ENCODE measurements at regions not wholly inside any gene's neighbourhood (a gene's known extent, or its start where the extent isn't known, plus 50 kb on each side); places are given as distances from the start of the nearest gene placed in this dataset.

- DNase-seq, result no peak
- Mint-ChIP-seq H3K4me1 (peaks cover 0 to 4% of the 10 kb centered on the region in 2 donors), H3K4me3 (no peak overlapping the region), H3K36me3 (no peaks in the 10 kb centered on the region), H3K9me3 (no peaks in the 10 kb centered on the region), H3K27me3 (ENCODE audit: low read depth in 3 of 3) (peaks cover 2 to 10% (median 6%) of the 10 kb centered on the region in 3 donors), H3K27ac (no peak overlapping the region)
These were observed 105.1 kb downstream of the TRAPPC11 start for GRCh38 chr4:183763990-183764754.

GRCh38 chr4:183765251-183765911 is 106.3 kb downstream of the TRAPPC11 start:
- Mint-ChIP-seq H3K4me1 (peaks cover 0 to 4% of the 10 kb centered on the region in 2 donors), H3K27me3 (ENCODE audit: low read depth in 3 of 3) (peaks cover 2 to 14% (median 6%) of the 10 kb centered on the region in 3 donors), H3K36me3 (no peaks in the 10 kb centered on the region), H3K27ac (no peak overlapping the region), H3K4me3 (no peak overlapping the region), H3K9me3 (no peaks in the 10 kb centered on the region)
- DNase-seq, result no peak

DNA sequence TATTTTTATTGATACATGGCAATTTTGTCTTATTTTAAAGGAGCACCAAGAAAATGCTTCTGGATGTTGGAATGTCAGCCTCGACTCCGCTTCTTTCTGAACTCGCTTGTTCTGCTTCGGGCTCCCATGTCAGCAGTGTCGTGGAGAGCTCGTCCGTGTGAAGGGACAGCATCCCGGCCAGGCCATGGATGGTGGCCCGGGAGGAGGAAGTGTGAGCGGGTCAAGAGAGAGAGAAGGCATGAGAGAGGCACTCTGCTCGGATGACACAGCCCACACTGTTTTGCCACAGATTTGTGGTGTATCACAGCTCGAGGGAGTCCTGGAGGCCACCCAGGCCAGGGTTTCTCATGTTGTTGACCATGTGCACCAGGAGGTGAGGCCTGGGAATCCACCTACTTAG is 107.0 kb downstream of the TRAPPC11 start:
- peaks cover 0 to 4% of the 10 kb centered on the region in 2 donors for H3K4me1 Mint-ChIP-seq
- no peaks in the 10 kb centered on the region for H3K36me3 Mint-ChIP-seq
- no peak for DNase-seq
- no peaks in the 10 kb centered on the region for H3K9me3 Mint-ChIP-seq
- peaks cover 2 to 15% (median 6%) of the 10 kb centered on the region in 3 donors for H3K27me3 Mint-ChIP-seq (ENCODE audit: low read depth in 3 of 3)
- no peak overlapping the region for H3K4me3 Mint-ChIP-seq
- H3K27ac Mint-ChIP-seq, result no peak overlapping the region

GRCh38 chr4:183770906-183771305 is 111.8 kb downstream of the TRAPPC11 start:
- Mint-ChIP-seq H3K4me3 (no peak overlapping the region), H3K4me1 (no peaks in the 10 kb centered on the region), H3K27ac (no peak overlapping the region), H3K9me3 (no peaks in the 10 kb centered on the region), H3K27me3 (ENCODE audit: low read depth in 3 of 3) (peaks cover 0 to 14% (median 6%) of the 10 kb centered on the region in 3 donors), H3K36me3 (no peaks in the 10 kb centered on the region)
- no peak for DNase-seq

DNA sequence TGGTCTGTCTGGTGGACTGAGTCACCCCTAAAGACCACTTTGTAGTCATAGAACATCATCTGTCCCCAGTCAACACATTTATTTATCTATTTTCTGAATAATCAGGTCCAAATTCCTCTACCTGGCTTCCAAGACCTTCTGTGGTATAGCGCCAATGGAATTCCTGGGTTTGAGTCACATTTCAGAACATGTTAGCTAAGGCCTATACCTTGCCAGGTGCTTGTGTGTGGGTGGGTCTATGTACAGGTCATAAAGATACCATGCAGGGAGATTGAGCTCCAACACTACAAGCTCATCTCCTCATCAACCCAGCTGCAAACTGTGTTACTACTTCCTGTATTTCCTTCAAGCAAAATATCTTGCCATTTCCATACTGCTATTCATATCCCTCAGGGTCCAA is 113.3 kb downstream of the TRAPPC11 start:
- H3K27ac Mint-ChIP-seq, result no peak overlapping the region
- no peaks in the 10 kb centered on the region for H3K9me3 Mint-ChIP-seq
- H3K4me3 Mint-ChIP-seq, result no peak overlapping the region

DNA sequence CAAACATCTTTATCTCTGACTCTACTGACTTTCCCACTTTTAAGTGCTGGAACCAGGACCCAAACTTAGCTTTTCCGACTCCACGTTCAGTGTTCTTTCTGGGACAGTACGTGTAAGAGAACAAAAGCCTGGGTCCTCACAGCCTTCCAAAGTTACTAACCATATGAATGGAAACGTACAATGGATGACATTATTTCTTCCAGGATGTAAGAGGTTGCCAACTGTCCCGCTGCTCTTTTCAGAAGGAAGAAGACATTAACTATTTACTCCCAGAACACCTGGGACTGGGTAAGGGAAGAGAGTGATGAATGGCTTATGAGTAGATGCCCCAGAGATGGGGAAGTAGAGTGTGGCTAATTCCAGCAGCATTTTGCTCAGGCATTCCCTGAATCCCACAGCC is 114.7 kb downstream of the TRAPPC11 start:
- H3K9me3 Mint-ChIP-seq, result no peaks in the 10 kb centered on the region
- no peaks in the 10 kb centered on the region for H3K36me3 Mint-ChIP-seq
- peaks cover 0 to 10% (median 6%) of the 10 kb centered on the region in 3 donors for H3K27me3 Mint-ChIP-seq (ENCODE audit: low read depth in 3 of 3)
- H3K27ac Mint-ChIP-seq, result no peak overlapping the region
- DNase-seq, result no peak
- H3K4me3 Mint-ChIP-seq, result no peak overlapping the region
- no peaks in the 10 kb centered on the region for H3K4me1 Mint-ChIP-seq

More for the DNA sequence above, 113.3 kb downstream of the TRAPPC11 start:
- Mint-ChIP-seq H3K4me1 (no peaks in the 10 kb centered on the region), H3K36me3 (no peaks in the 10 kb centered on the region), H3K27me3 (ENCODE audit: low read depth in 3 of 3) (peaks cover 0 to 13% (median 6%) of the 10 kb centered on the region in 3 donors)
- no peak for DNase-seq

DNA sequence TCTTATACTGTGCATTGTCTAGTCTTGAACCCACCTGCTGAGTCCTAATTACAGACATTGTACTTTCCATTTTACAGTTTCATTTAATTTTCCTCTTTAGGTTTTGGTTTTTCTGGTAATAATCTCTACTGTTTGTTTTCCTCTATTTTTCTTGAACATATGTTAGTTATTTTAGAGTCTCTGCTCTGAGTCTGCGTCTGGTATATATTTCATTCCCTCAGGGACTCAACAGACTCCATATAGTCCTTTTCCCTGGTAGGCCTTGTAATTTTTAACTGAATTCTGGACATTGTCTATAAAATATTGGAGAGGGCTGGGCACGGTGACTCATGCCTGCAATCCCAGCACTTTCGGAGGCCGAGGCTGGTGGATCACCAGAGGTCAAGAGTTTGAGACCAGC is 121.8 kb upstream of the STOX2 start:
- no peaks in the 10 kb centered on the region for H3K36me3 Mint-ChIP-seq

GRCh38 chr4:183783991-183784553 is 121.0 kb upstream of the STOX2 start:
- H3K4me1 Mint-ChIP-seq, result no peaks in the 10 kb centered on the region
- H3K27ac Mint-ChIP-seq, result no peak overlapping the region
- H3K4me3 Mint-ChIP-seq, result no peak overlapping the region
- H3K27me3 Mint-ChIP-seq (ENCODE audit: low read depth in 3 of 3), result peaks cover 4 to 18% (median 9%) of the 10 kb centered on the region in 3 donors
- no peaks in the 10 kb centered on the region for H3K9me3 Mint-ChIP-seq
- no peaks in the 10 kb centered on the region for H3K36me3 Mint-ChIP-seq
- DNase-seq, result no peak

More for the DNA sequence above, 121.8 kb upstream of the STOX2 start:
- DNase-seq, result no peak
- Mint-ChIP-seq H3K4me1 (no peaks in the 10 kb centered on the region), H3K27ac (no peak overlapping the region), H3K9me3 (no peaks in the 10 kb centered on the region), H3K4me3 (no peak overlapping the region), H3K27me3 (ENCODE audit: low read depth in 3 of 3) (peaks cover 4 to 18% (median 9%) of the 10 kb centered on the region in 3 donors)

DNA sequence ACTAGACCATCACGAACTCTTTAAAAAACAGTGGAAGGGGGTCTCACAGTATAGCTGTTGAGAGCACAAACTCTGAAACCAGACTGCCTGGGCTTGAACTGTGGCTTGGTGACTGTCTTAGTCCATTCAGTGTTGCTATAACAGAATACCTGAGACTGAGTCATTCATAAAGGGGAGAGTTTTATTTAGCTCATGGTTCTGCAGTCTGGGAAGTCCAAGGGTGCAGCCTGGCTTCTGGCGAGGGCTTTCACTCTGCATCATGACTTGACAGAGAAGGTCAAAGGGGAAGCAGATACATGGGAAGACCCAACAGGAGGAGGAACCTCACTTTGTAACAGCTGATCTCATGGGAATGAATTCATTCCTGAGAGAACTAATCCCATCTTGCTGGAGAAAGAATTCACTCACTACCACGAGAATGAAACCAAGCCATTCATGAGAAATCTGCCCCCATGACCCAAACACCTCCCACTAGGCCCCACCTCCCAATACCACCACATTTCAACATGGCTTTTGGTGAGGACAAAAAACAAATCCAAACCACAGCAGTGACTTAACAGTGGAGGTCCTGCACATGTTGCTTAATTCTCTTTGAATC is 116.7 kb upstream of the STOX2 start:
- Mint-ChIP-seq H3K36me3 (no peaks in the 10 kb centered on the region), H3K4me1 (no peaks in the 10 kb centered on the region), H3K27me3 (ENCODE audit: low read depth in 3 of 3) (peaks cover 3 to 11% (median 4%) of the 10 kb centered on the region in 3 donors), H3K4me3 (no peak overlapping the region), H3K9me3 (peaks cover 0 to 7% (median 3%) of the 10 kb centered on the region in 6 donors), H3K27ac (no peak overlapping the region)
- no peak for DNase-seq

DNA sequence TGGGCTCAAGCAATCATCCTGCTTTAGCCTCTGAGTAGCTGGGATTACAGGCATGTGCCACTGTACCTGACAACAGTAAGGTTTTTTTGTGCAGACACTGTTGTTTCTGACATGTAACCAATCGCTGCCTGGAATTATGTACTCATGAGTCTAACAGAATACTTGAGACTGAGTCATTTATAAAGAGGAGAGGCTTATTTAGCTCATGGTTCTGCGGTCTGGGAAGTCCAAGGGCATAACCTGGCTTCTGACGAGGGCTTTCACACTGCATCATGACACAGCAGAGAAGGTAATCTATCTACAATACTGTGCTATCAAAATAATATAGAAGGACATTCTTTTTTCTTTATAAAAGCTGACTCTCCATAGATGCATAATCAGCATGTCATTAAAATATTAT is 115.5 kb upstream of the STOX2 start:
- Mint-ChIP-seq H3K9me3 (peaks cover 0 to 16% (median 4%) of the 10 kb centered on the region in 6 donors), H3K4me3 (no peak overlapping the region), H3K27me3 (ENCODE audit: low read depth in 3 of 3) (peaks cover 4 to 17% (median 4%) of the 10 kb centered on the region in 3 donors), H3K27ac (no peak overlapping the region), H3K4me1 (no peaks in the 10 kb centered on the region), H3K36me3 (no peaks in the 10 kb centered on the region)
- no peak for DNase-seq

- no peak for DNase-seq
- Mint-ChIP-seq H3K27me3 (ENCODE audit: low read depth in 3 of 3) (peaks cover 4 to 19% (median 9%) of the 10 kb centered on the region in 3 donors), H3K9me3 (peaks cover 0 to 16% (median 4%) of the 10 kb centered on the region in 6 donors), H3K36me3 (no peaks in the 10 kb centered on the region), H3K27ac (no peak overlapping the region), H3K4me3 (no peak overlapping the region), H3K4me1 (no peaks in the 10 kb centered on the region)
These were observed 114.4 kb upstream of the STOX2 start for GRCh38 chr4:183790661-183791060.

DNA sequence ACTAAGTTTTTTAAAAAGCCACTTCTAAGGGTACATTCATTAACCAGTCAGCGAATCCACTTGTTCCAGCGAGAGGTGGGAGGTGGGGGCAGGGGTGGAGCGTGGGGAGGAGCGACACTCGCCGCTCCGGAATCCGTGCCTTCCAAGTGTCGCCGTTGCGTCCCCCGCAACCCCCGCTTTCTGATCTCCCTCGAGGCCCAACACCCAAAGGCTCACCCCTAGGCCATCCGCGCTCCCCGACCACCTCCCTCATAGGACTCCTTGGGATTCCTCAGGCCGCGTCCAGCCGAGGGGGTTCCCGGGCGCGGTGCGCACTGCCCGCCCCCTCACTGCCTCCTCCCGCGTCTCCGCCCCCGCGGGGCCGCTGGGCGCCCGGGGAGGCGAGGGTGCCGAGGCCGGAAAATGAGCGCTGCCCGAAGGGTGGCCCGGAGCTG is 108.1 kb upstream of the STOX2 start:
- H3K27ac Mint-ChIP-seq, result no peak overlapping the region

DNA sequence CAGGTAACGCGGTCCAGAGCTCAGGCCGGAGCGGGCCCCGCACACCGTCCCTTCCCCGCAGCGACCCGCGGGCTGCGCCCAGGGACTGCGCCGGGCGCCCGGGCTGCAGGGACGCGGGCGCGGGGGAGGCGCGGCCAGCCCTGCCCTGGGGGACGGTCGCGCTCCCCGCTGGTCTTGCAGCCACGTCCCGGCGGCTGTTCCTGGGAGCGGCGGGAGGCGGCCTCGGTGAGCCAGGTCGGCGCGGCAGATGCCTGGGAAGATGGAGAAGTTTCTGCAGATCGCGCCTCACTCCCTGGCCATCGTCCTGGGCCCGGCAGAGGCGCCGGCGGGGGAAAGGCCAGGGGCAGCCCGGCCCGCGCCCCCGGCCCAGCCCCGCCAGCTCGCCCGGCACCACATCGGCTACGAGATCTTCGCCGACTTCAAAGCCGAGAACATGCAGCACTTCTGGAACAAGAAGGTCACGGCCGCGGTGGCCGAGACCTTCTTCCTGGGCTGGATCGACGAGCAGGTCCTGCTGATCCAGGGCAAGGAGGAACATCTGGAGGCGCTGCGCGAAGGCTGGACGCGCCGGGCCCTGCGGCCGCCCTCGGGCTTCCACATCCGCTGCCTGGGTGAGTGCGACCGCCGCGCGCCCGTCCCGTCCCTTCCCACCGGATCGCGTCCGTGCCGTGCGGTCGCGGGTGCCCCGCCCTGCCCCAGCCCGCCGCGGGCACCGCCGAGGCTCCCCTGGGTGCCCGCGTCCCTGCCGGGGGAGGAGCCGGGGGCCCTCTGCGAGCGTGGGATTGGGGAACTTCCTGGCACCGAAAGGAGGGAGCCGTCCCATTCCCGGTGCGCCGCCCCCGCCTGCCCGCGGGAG is 107.4 kb upstream of the STOX2 start:
- Mint-ChIP-seq H3K9me3 (peaks cover 0 to 16% (median 4%) of the 10 kb centered on the region in 6 donors), H3K4me3 (no peak overlapping the region), H3K27ac (no peak overlapping the region), H3K27me3 (ENCODE audit: low read depth in 3 of 3) (peaks cover 4 to 30% (median 15%) of the 10 kb centered on the region in 3 donors), H3K4me1 (peaks cover 10 to 17% of the 10 kb centered on the region in 2 donors), H3K36me3 (peaks cover 0 to 7% (median 0%) of the 10 kb centered on the region in 3 donors)
- no peak for DNase-seq

More for the DNA sequence above, 108.1 kb upstream of the STOX2 start:
- Mint-ChIP-seq H3K4me1 (peaks cover 10 to 17% of the 10 kb centered on the region in 2 donors), H3K27me3 (ENCODE audit: low read depth in 3 of 3) (peaks cover 4 to 30% (median 16%) of the 10 kb centered on the region in 3 donors), H3K4me3 (peak overlapping the region; percentile 24 to 67 (median 38)), H3K9me3 (peaks cover 0 to 16% (median 4%) of the 10 kb centered on the region in 6 donors), H3K36me3 (peaks cover 0 to 7% (median 0%) of the 10 kb centered on the region in 3 donors)
- no peak for DNase-seq

Data from immature natural killer cell (primary cell).